ENCODE measurements at regions not wholly inside any gene's neighbourhood (a gene's known extent, or its start where the extent isn't known, plus 50 kb on each side); places are given as distances from the start of the nearest gene placed in this dataset.

DNA sequence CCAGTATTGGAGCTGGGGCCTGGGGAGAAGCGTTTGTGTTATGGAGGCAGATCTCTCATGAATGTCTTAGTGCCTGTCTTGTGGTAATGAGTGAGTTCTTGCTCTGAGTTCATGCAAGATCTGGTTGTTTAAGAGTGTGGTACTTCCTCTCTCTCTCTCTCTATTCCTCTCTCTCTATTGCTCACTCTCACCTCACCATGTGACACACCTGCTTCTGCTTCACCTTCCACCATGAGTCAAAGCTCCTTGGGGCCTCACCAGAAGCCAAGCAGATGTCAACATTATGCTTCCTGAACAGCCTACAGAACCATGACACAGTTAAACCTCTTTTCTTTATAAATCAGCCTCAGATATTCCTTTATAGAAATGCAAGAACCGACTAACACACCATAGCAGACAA lies 242.7 kb upstream of the ADRA1B start:
- TF ChIP-seq, protein P1, sequence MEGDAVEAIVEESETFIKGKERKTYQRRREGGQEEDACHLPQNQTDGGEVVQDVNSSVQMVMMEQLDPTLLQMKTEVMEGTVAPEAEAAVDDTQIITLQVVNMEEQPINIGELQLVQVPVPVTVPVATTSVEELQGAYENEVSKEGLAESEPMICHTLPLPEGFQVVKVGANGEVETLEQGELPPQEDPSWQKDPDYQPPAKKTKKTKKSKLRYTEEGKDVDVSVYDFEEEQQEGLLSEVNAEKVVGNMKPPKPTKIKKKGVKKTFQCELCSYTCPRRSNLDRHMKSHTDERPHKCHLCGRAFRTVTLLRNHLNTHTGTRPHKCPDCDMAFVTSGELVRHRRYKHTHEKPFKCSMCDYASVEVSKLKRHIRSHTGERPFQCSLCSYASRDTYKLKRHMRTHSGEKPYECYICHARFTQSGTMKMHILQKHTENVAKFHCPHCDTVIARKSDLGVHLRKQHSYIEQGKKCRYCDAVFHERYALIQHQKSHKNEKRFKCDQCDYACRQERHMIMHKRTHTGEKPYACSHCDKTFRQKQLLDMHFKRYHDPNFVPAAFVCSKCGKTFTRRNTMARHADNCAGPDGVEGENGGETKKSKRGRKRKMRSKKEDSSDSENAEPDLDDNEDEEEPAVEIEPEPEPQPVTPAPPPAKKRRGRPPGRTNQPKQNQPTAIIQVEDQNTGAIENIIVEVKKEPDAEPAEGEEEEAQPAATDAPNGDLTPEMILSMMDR (IDR thresholded peaks at IDR 0.05), result no peak
- TF ChIP-seq POLR2A (IDR thresholded peaks at IDR 0.05), result no peak

Measured in uterus (tissue), 2 donors.